ENCODE measurements at regions not wholly inside any gene's neighbourhood (a gene's known extent, or its start where the extent isn't known, plus 50 kb on each side); places are given as distances from the start of the nearest gene placed in this dataset.

DNA sequence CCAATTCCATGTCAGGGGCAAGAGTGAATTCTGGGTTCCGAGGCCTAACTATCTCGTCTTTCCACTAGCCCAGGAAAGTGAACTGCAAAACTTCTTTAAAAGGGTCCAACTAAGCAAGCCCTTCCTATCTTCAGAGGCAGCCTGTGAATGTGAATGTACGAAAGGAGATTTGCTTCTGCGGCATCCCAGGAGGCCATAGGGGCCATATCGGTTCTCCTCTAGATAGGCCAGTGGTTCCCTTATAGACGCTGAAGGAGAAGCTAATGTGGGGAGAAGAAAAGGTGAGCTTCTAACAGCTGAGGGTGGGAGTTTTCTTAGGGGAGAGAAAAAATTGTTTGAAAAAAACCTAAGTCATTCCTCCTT is 128.0 kb upstream of the C1orf174 start:
- in situ Hi-C loops (cut with HindIII; ENCODE audit: low sequenced_read_pairs): no loop called here
- no peak for DNase-seq (ENCODE audit: low spot score)

GRCh38 chr1:4029376-4029775 is 129.3 kb upstream of the C1orf174 start:
- DNase-seq (ENCODE audit: low spot score): no peak
- in situ Hi-C loops (cut with HindIII; ENCODE audit: low sequenced_read_pairs): no loop called here

DNA sequence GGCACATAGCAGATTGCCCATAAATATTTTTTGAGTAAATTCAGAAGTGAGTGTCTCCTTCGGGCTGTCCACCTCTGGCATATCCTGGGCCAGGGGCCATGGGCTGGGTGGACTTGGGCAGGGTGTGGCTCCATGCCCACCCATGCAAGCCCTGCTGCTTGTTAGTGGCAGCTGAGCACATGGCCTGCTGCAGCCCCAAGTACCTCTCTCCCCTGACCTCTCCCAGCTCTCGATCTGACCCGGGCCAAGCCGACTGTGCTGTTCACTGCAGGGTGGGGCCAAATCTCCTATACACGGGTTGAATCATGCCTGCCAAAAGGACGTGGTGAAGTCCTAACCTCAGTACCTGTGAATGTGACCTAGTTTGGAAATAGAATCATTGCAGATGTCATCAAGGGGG is 132.5 kb upstream of the C1orf174 start:
- DNase-seq (ENCODE audit: low spot score): no peak
- in situ Hi-C loops (cut with HindIII; ENCODE audit: low sequenced_read_pairs): no loop called here

- in situ Hi-C loops (cut with HindIII; ENCODE audit: low sequenced_read_pairs): no loop called here
- no peak for DNase-seq (ENCODE audit: low spot score)
Measured at GRCh38 chr1:4033129-4033676, 133.1 kb upstream of the C1orf174 start.

DNA sequence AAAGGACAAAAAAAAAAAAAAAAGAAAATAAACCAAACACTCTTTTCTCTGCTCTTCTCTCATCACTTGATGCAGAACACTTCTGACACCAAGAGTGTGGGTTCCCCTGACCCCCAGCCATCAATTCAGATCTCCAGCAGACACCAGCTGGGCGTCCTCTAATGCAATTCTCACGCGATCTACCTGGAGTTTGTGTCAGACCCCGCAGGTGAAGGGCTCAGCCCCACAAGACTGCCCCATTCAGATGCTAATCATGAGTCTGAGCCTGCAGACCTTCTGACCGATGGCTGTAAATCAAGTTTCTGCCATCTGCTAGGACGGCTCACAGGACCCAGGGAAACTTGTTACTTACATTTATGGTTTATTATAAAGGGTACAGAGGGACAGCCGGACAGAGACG is 133.6 kb upstream of the C1orf174 start:
- no peak for DNase-seq (ENCODE audit: low spot score)
- in situ Hi-C loops (cut with HindIII; ENCODE audit: low sequenced_read_pairs): no loop called here

DNA sequence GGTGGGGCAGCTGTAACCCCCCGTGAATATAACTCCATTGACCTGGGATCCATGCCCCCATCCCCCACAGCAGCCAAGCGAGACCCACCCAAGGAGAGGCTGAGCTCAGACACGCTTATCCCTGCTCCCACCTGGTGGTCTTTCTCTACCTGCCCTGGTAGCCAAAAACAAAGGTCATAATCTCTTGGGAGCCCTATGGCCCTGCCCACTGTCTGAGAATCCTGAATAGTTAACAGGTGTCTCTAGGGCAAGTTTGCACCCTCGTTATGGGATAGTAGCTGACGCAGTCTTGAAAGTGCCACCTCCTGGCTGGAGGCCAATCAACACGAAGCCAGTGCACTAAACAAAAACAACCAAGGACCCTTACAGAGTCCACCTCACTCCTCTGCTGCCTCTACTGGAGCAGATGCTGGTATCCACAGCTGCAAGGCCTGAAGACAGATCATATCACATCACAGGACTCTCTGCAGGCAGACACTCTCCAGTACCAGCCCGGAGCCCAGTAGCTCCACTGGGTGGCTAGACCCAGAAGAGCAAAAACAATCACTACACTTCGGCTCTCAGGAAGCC is 134.3 kb upstream of the C1orf174 start:
- DNase-seq (ENCODE audit: low spot score): no peak

GRCh38 chr1:4044967-4045366 is 144.9 kb upstream of the C1orf174 start:
- no peak for DNase-seq (ENCODE audit: low spot score)
- in situ Hi-C loops (cut with HindIII; ENCODE audit: low sequenced_read_pairs): no loop called here

More for the DNA sequence above, 134.3 kb upstream of the C1orf174 start:
- in situ Hi-C loops (cut with HindIII; ENCODE audit: low sequenced_read_pairs): no loop called here

- in situ Hi-C loops (cut with HindIII; ENCODE audit: low sequenced_read_pairs): no loop called here
Measured at GRCh38 chr1:4045397-4046010, 145.4 kb upstream of the C1orf174 start.

GRCh38 chr1:4046836-4047461 is 146.9 kb upstream of the C1orf174 start:
- DNase-seq (ENCODE audit: low spot score): no peak
- in situ Hi-C loops (cut with HindIII; ENCODE audit: low sequenced_read_pairs): no loop called here

More at GRCh38 chr1:4045397-4046010, 145.4 kb upstream of the C1orf174 start:
- no peak for DNase-seq (ENCODE audit: low spot score)

DNA sequence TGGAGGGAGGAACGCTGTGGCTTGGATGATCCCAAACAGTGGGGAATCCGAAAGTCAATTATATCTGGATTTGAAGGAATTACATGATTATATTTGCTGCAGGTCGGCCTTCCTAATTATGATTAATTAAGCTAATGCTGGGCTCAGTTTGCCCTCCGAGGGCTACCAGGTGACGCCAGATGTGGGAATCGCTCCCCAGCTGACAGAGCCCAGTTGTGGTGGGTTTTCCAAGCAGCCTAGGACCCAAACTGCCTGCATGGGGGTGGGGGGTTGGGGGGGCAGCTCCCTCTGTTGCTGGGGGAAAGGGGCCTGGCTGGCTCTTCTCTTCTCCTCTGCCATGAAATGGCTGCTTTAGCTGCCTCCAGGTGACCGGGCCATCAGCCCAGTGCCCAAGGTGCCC is 147.6 kb upstream of the C1orf174 start:
- DNase-seq (ENCODE audit: low spot score): no peak
- in situ Hi-C loops (cut with HindIII; ENCODE audit: low sequenced_read_pairs): no loop called here

GRCh38 chr1:4048076-4048475 is 148.0 kb upstream of the C1orf174 start:
- no peak for DNase-seq (ENCODE audit: low spot score)
- in situ Hi-C loops (cut with HindIII; ENCODE audit: low sequenced_read_pairs): no loop called here

DNA sequence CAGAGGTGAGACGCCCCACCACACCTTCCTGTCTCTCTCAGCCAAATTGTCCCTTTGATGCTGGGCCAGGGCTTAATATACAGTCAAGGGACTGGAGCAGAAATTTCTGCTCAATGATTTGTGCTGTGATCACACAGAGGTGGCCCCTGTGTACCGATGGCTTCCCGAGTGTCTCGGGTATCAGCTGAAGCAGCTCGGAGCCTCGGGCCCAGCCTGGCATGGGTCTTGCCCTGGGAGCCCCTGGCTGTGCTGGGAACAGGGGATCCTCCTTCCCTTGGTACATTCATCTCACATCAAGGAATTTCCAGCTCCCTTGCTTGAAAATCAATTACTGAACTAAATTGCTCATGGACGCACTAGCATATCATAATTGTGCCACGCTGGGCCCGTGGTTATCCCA is 148.8 kb upstream of the C1orf174 start:
- DNase-seq (ENCODE audit: low spot score): no peak
- in situ Hi-C loops (cut with HindIII; ENCODE audit: low sequenced_read_pairs): no loop called here

DNA sequence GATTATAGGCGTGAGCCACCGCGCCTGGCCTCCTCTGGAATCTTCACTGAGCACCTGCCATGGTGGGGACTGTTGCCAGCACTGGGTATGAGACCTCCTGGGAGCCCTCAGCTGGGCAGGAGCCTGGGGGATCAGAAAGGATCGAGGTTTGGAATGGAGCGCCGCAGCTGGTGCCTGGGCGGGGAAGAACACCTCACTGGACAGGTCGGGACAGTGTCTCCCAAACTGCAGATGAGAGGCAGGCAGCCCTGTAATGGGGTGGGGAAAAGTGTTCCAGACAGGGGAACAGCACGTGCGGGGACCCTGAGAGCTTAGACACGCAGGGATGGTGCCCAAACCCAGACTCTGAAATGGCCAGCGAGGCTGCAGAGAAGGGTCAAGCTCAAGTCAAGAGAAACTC is 150.9 kb upstream of the C1orf174 start:
- in situ Hi-C loops (cut with HindIII; ENCODE audit: low sequenced_read_pairs): no loop called here
- no peak for DNase-seq (ENCODE audit: low spot score)

DNA sequence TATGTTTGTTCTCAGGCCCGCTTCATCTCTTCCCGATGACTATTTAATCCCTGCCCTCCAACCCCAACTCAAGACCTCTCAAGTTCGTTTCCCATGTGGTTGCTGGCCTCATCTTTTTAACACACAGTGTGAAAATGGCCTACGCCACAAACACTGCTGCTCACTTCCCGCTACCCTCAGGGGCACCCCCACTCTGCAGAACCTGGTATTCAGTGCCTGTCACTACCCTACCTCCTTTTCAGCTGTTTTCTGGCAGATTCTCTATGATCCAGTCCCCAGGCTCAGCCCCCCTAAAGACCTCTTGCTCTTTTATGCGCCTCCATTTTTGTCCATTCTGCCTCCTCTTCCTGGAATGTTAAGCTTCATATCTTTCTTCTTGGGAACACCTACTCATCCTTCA is 152.6 kb upstream of the C1orf174 start:
- in situ Hi-C loops (cut with HindIII; ENCODE audit: low sequenced_read_pairs): no loop called here

GRCh38 chr1:4053160-4053748 is 153.2 kb upstream of the C1orf174 start:
- in situ Hi-C loops (cut with HindIII; ENCODE audit: low sequenced_read_pairs): no loop called here
- no peak for DNase-seq (ENCODE audit: low spot score)

More for the DNA sequence above, 152.6 kb upstream of the C1orf174 start:
- no peak for DNase-seq (ENCODE audit: low spot score)

GRCh38 chr1:4053774-4054173 is 153.7 kb upstream of the C1orf174 start:
- in situ Hi-C loops (cut with HindIII; ENCODE audit: low sequenced_read_pairs): no loop called here
- DNase-seq (ENCODE audit: low spot score): no peak

GRCh38 chr1:4055294-4055967 is 155.4 kb upstream of the C1orf174 start:
- in situ Hi-C loops (cut with HindIII; ENCODE audit: low sequenced_read_pairs): no loop called here
- DNase-seq (ENCODE audit: low spot score): no peak

DNA sequence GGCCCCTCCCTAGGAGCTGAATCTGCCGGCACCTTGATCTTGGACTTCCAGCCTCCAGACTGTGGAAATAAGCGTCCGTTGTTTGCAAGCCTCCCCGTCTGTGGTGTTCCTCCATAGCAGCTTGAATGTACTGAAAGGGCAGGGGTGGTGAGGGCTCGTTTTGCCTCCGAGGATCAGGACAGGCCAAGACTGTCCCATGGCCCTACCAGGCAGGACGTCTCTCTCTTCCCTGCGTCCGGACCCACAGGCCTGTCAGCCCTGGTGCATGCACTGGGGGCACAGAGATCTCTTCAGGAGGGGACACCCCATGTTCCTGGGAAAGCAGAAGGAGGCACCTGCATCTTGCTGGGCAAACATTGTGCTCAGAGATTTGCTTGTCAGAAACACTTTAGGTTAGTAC is 156.3 kb upstream of the C1orf174 start:
- DNase-seq (ENCODE audit: low spot score): no peak
- in situ Hi-C loops (cut with HindIII; ENCODE audit: low sequenced_read_pairs): no loop called here

- DNase-seq (ENCODE audit: low spot score): no peak
Measured at GRCh38 chr1:4056989-4057388, 156.9 kb upstream of the C1orf174 start.

DNA sequence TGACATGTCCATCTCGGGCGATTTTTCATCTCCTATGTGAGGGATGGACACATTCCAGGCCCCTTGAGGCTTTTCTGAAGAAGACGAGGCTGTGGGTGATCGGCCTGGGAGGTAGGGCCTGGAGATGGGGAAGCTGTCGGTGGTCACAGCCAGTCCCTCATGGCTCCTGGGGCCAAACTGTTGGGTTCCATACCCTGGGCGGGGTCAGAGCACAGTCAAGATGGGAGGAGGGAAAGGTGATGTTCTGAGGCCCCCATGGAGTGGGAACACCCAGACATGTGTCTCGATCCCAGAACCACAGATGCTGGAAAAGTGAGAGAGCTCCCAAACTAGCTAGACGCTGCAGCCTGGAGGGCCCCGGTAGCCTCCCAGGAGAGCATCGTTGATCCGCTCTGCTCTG is 157.5 kb upstream of the C1orf174 start:
- DNase-seq (ENCODE audit: low spot score): no peak
- in situ Hi-C loops (cut with HindIII; ENCODE audit: low sequenced_read_pairs): no loop called here

More at GRCh38 chr1:4056989-4057388, 156.9 kb upstream of the C1orf174 start:
- in situ Hi-C loops (cut with HindIII; ENCODE audit: low sequenced_read_pairs): no loop called here

Data from G401 (cell line).